ENCODE measurements at regions not wholly inside any gene's neighbourhood (a gene's known extent, or its start where the extent isn't known, plus 50 kb on each side); places are given as distances from the start of the nearest gene placed in this dataset.

GRCh38 chr11:70863186-70863585, 389.2 kb downstream of the SHANK2 start:
- no peak for TF ChIP-seq CTCF (IDR thresholded peaks at IDR 0.05; ENCODE audit: unreplicated experiment)
- H3K36me3 Mint-ChIP-seq (ENCODE audit: insufficient read depth, unreplicated experiment) = peaks cover 5% of the 10 kb centered on the region
- H3K4me1 Mint-ChIP-seq (ENCODE audit: low read depth, unreplicated experiment) = no peaks in the 10 kb centered on the region
- H3K4me3 Mint-ChIP-seq (ENCODE audit: low read depth, unreplicated experiment) = no peak overlapping the region
- no peak for DNase-seq
- no TSS peak for BruUV-seq (replicated peaks)
- CTCF ChIA-PET = no interaction called here
- intact Hi-C loops (cut with micrococcal nuclease; ENCODE audit: unreplicated experiment) = no loop called here
- H3K9me3 Mint-ChIP-seq (ENCODE audit: low read depth, unreplicated experiment) = peaks cover 5% of the 10 kb centered on the region
- no peak overlapping the region for H3K27ac Mint-ChIP-seq (ENCODE audit: unreplicated experiment)
- no peaks in the 10 kb centered on the region for H3K27me3 Mint-ChIP-seq (ENCODE audit: unreplicated experiment)

- H3K36me3 Mint-ChIP-seq (ENCODE audit: insufficient read depth, unreplicated experiment) = peaks cover 5% of the 10 kb centered on the region
- H3K27ac Mint-ChIP-seq (ENCODE audit: unreplicated experiment) = no peak overlapping the region
- peaks cover 3% of the 10 kb centered on the region for H3K9me3 Mint-ChIP-seq (ENCODE audit: low read depth, unreplicated experiment)
- no peak for TF ChIP-seq CTCF (IDR thresholded peaks at IDR 0.05; ENCODE audit: unreplicated experiment)
- no TSS peak for BruUV-seq (replicated peaks)
- DNase-seq = no peak
- H3K4me3 Mint-ChIP-seq (ENCODE audit: low read depth, unreplicated experiment) = no peak overlapping the region
- CTCF ChIA-PET = interaction anchor here (0.8 kb wide), 1 partner anchor 45 kb away, joined by 3 read pairs; no protein-coding TSS in a partner anchor
- H3K27me3 Mint-ChIP-seq (ENCODE audit: unreplicated experiment) = no peaks in the 10 kb centered on the region
- no peaks in the 10 kb centered on the region for H3K4me1 Mint-ChIP-seq (ENCODE audit: low read depth, unreplicated experiment)
- intact Hi-C loops (cut with micrococcal nuclease; ENCODE audit: unreplicated experiment) = no loop called here
Observed at GRCh38 chr11:70863993-70864392, 388.4 kb downstream of the SHANK2 start.

GRCh38 chr11:70865356-70865755, 387.0 kb downstream of the SHANK2 start:
- Mint-ChIP-seq H3K27me3 (ENCODE audit: unreplicated experiment) (no peaks in the 10 kb centered on the region), H3K9me3 (ENCODE audit: low read depth, unreplicated experiment) (no peaks in the 10 kb centered on the region), H3K4me3 (ENCODE audit: low read depth, unreplicated experiment) (no peak overlapping the region), H3K4me1 (ENCODE audit: low read depth, unreplicated experiment) (no peaks in the 10 kb centered on the region), H3K27ac (ENCODE audit: unreplicated experiment) (no peak overlapping the region), H3K36me3 (ENCODE audit: insufficient read depth, unreplicated experiment) (peaks cover 5% of the 10 kb centered on the region)
- CTCF ChIA-PET = no interaction called here
- no TSS peak for BruUV-seq (replicated peaks)
- intact Hi-C loops (cut with micrococcal nuclease; ENCODE audit: unreplicated experiment) = no loop called here
- no peak for DNase-seq
- TF ChIP-seq CTCF (IDR thresholded peaks at IDR 0.05; ENCODE audit: unreplicated experiment) = no peak

- H3K36me3 Mint-ChIP-seq (ENCODE audit: insufficient read depth, unreplicated experiment) = peaks cover 5% of the 10 kb centered on the region
- intact Hi-C loops (cut with micrococcal nuclease; ENCODE audit: unreplicated experiment) = no loop called here
- no peak overlapping the region for H3K4me3 Mint-ChIP-seq (ENCODE audit: low read depth, unreplicated experiment)
- H3K27ac Mint-ChIP-seq (ENCODE audit: unreplicated experiment) = no peak overlapping the region
- H3K9me3 Mint-ChIP-seq (ENCODE audit: low read depth, unreplicated experiment) = no peaks in the 10 kb centered on the region
- no peak for DNase-seq
- CTCF ChIA-PET = no interaction called here
- no TSS peak for BruUV-seq (replicated peaks)
- no peak for TF ChIP-seq CTCF (IDR thresholded peaks at IDR 0.05; ENCODE audit: unreplicated experiment)
- no peaks in the 10 kb centered on the region for H3K4me1 Mint-ChIP-seq (ENCODE audit: low read depth, unreplicated experiment)
- no peaks in the 10 kb centered on the region for H3K27me3 Mint-ChIP-seq (ENCODE audit: unreplicated experiment)
Observed at GRCh38 chr11:70866834-70867233, 385.5 kb downstream of the SHANK2 start.

Measured in Calu3 (cell line).